Daoy (cell line): ENCODE measurements at regions not wholly inside any gene's neighbourhood (a gene's known extent, or its start where the extent isn't known, plus 50 kb on each side); places are given as distances from the start of the nearest gene placed in this dataset.
"Not testable (repeated sequence)": the region's sequence is repeated elsewhere in the genome, so short reads cannot be mapped to it uniquely, and the experiment has no call there.

Experiments
- DNase-seq: peaks from one replicate; pipeline ENCODE4 v3.0.0-alpha.2; 2015; ENCODE audit warnings: low read depth

DNA sequence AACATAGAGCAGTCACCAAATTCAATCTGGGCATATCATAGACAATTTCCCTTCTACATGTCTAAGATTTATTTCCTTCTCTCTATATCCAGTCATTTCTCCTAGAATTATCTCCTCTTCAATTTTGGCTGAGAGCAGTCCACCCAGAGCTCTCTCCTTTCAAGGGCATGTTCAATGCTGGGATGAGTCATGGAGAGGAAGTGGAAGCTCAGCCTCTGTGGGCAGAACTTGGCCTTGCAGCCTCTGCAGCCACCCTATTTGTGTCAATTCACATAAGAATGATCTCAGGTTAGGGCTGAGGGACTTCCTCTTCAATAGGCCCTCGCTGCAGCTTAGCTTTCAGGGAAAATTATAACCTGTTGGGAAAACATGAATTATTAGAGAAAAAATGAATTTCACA, 560.8 kb downstream of the POM121L12 start:
- DNase-seq, result no peak

DNA sequence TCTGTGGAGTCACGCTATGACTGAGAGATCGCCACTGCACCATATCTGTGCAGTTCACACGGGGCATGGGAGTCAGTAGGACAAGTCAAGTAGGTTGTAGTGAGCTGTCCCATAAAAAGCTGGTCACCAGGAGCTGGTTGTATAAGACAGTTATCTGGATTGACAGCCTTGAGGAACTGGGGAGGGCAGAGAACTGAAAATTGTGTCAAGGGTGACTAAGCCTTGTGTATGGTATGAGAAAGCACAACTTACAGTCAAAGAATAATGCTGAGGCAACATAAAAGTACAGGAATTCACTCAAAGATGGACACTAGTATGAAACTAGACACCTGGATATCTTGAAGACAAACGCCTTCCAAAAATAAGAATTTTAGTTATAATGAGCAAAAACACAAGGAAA, 564.9 kb downstream of the POM121L12 start:
- DNase-seq, result no peak

DNA sequence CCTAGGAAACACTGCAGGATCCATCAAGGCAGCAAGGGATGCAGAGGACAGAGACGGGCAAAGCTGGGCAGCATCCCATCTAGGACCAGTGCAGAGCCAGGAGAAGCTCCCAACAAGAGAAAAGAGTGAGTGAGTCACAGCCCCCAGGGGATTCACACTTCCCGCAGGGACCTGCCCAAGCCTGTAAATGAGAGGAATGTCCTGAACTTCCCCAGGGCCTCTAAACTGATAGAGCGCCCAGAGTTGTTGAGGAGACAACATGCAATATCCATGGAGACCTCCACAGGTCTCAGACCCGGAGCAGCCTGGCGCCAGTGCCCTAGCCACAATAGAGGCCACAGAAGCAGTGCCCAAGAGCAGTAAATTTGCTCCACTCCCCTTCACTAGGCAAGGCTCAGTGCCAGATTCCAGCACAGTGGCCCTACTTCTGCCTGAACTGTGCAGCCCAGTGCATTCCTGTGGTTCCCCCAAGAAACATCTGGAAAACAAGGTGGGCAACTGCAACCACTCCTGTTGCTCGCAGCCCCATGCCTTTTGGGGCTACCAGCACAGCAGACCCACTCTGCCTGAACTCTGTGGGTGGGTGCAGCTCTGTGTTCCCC, 567.5 kb downstream of the POM121L12 start:
- DNase-seq, result no peak

DNA sequence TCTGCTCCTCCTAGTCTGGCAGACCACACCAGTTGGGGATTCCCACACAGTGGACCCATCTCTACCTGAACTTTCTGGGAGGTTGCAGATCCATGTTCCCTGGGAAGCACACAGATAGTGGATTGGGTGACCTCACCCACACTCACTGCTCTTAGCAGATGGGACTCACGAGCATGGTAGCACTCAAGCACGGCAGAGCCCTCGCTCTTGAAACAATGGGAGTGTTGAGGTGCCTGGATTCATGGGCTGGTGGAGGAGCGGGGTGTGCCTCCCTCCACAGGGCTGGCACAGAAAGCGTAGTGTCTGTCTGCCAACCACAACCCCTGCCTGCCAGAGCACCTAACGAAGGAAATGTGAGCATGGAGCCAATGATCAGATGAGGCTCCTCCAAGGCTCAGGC, 568.0 kb downstream of the POM121L12 start:
- DNase-seq, result no peak

DNA sequence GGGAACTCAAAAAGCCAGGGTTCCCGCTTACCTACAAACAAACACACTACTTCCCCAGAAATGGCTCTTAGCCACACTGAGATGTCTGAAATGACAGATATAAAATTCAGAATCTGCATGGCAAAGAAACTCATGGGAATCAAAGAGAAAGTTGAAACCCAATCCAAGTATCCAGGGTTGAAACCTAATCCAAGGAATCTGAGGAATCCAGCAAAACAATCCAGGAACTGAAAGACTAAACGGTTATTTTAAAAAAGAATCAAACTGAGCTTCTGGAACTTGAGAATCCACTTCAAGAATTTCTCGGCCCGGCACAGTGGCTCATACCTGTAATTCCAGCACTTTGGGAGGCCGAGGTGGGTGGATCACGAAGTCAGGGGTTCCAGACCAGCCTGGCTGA, 568.8 kb downstream of the POM121L12 start:
- no peak for DNase-seq

DNA sequence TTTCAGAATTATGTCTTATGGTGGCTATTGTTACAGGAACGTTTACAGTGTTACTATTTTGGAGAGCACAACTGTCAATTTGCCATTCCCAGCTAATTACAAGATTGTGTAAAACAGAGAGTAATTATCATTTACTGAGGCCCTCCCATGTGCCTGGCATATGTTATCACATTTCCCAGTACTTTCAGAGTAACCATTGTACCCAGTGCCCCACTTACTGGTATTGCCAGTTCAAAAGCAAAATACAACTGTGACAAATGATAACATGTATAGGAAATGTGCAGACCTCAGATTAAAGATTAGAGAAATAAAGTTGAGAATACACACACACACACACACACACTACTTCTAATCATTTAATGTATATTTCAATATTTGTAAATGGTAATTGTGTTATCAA, 572.5 kb downstream of the POM121L12 start:
- DNase-seq, result no peak

DNA sequence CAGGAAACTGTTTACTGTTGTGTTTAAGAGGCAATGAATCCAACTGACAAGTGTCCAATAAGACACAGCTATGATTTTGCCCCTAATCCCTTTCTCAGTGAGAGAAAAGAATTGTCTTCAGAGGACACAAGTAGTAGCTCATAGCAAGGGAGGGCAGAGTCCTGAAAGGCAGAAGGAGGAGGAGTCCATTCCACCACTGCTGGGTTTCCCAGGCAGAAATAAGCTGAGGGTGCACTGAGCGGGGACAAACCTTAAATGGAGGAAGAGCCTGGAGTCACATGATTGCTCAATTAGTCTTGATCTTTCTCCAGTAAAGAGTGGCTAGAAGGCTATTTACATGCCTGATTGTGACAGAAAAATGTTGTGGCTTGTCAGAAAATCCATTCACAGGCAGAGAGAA, 573.8 kb downstream of the POM121L12 start:
- no peak for DNase-seq

GRCh38 chr7:53611043-53611442, 575.6 kb downstream of the POM121L12 start:
- DNase-seq, result no peak

DNA sequence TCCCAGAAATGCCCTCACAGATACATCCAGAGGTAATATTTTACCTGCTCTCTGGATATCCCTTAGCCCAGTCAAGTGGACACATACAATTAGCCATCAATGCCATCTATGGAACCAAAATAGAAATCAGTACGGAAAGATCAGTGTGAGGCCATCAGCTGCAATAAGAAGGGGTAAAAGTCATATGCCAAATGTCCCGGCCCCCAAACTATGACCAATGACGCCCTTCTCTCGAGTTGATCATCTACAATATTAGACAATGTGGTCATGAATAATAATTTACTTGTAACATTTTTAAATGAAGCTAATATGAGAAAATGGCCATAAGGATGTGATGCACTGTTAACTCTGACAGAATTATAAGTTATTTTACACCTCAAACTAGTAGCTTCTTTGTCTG, 588.9 kb downstream of the POM121L12 start:
- no peak for DNase-seq

GRCh38 chr7:53628775-53629174, 593.3 kb downstream of the POM121L12 start:
- no peak for DNase-seq

DNA sequence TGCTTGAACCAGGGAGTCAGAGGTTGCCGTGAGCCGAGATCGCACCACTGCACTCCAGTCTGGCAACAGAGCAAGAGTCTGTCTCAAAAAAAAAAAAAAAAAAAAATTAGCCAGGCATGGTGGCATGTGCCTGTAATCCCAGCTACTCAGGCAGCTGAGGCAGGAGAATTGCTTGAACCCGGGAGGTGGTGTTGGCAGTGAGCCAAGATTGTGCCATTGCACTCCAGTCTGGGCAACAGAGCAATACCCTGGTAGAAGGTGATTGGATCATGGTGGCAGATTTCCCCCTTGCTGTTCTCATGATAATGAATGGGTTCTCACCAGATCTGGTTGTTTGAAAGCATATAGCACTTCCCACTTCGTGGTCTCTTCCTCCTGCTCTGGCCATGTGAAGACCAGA, 599.8 kb downstream of the POM121L12 start:
- not testable (repeated sequence) for DNase-seq

GRCh38 chr7:53638517-53638916, 603.1 kb downstream of the POM121L12 start:
- DNase-seq, result no peak

- DNase-seq, result no peak
These were observed 605.7 kb downstream of the POM121L12 start for GRCh38 chr7:53641091-53641490.

GRCh38 chr7:53642361-53642760, 606.9 kb downstream of the POM121L12 start:
- no peak for DNase-seq

GRCh38 chr7:53642866-53643265, 607.4 kb downstream of the POM121L12 start:
- no peak for DNase-seq

GRCh38 chr7:53656881-53657280, 621.4 kb downstream of the POM121L12 start:
- no peak for DNase-seq

DNA sequence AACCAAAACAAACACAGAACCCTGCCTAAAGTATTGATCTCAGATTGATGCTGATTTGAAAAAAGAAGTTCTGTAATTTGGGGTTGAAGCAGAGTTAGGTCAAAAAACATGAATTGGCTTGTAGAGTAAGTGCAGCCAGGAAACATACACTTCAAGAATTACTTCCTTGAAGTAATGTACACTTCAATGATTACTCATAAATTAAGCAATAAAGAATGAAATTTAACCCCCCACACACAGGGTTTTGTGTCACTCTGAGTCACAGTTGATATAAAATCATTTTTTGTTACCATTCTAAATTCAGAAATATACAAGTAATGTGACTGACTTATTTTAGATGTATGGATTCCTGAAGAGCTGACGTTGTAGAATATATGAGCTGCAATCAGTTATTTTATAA, 622.2 kb downstream of the POM121L12 start:
- no peak for DNase-seq

GRCh38 chr7:53658951-53659350, 623.5 kb downstream of the POM121L12 start:
- DNase-seq, result no peak

GRCh38 chr7:53661645-53662217, 626.3 kb downstream of the POM121L12 start:
- no peak for DNase-seq

GRCh38 chr7:53672681-53673080, 637.2 kb downstream of the POM121L12 start:
- DNase-seq, result no peak

- DNase-seq, result no peak
These were observed 640.4 kb downstream of the POM121L12 start for GRCh38 chr7:53675835-53676234.

DNA sequence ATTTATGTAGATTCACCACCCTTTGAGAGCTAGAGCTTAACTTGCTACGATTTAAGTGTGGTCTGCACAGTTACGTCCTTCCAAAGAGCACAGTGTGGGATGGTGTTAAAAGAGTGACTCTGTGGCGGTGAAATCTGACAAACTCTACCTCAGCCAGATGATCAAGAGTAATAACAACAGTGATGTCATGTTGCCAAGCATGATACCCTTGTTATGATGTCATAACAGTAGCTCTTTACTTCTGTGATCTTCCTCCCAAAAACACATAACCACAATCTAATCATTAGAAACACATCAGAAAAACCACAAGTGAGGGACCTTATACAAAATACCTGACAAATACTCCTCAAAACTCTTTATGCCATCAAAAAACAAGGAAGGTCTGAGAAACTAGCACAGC, 649.3 kb downstream of the POM121L12 start:
- DNase-seq, result no peak

GRCh38 chr7:53690411-53690810, 655.0 kb downstream of the POM121L12 start:
- DNase-seq, result no peak

DNA sequence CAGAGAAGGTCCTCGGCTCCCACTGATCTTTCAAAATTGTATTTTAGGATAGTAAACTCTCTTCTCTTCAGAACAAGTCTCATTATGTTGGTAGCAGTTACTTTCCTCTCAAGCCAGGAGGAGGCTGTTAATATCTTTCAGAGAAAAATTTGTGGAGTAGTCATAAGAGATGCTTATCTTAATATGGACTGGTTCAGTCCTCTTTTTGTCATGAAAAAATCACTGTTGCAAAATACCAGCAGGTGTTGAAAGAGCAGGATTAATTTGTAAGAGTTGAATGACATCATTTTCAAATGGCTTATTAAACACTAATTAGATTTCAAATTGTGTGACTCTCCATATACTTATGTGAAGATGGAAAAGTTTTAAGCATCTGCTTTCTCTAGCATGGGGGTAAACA, 662.5 kb downstream of the POM121L12 start:
- DNase-seq, result no peak
